ENCODE measurements at regions not wholly inside any gene's neighbourhood (a gene's known extent, or its start where the extent isn't known, plus 50 kb on each side); places are given as distances from the start of the nearest gene placed in this dataset.
"Not testable (repeated sequence)": the region's sequence is repeated elsewhere in the genome, so short reads cannot be mapped to it uniquely, and the experiment has no call there.

GRCh38 chrX:148080593-148080992 is 99.5 kb downstream of the FMR1NB start:
- no peak for DNase-seq (ENCODE audit: low spot score)

DNA sequence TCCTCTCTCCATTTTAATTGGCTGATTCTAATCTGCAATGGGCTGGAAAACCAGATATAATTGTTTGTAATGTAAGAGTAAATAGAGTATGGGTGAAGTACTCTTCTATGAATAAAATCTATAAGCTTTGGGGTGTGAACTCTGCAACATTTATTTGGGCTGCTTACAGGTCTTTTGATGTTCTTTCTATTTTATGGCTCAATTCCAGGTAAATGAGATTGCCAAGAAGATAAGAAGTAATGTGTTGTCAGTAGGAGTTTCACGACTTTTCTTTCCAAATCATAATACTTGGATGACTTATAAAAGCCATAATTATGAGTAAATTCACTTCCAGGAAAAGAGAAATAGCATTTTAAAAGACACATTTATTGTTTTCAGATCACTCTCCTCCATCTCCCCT is 103.5 kb downstream of the FMR1NB start:
- no peak for DNase-seq (ENCODE audit: low spot score)

DNA sequence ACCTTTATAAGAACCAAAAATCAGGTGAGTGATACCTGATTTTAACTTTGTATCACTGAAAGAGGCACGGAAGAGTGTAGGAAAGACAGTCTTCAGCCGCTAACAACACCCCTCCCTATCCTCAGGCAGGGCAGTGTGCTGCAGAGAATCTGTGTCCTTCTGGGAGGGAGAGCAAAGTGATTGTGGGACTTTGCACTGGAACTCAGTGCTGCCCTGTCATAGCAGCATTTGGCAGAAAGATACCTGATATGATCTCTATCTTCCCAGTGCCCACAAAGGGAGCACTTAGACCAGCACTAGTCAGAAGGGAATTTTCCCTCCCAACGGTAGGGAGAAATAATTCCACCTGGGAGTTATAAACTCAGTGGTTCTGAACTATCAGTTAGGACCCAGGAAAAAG is 139.0 kb downstream of the FMR1NB start:
- DNase-seq (ENCODE audit: low spot score), result no peak

DNA sequence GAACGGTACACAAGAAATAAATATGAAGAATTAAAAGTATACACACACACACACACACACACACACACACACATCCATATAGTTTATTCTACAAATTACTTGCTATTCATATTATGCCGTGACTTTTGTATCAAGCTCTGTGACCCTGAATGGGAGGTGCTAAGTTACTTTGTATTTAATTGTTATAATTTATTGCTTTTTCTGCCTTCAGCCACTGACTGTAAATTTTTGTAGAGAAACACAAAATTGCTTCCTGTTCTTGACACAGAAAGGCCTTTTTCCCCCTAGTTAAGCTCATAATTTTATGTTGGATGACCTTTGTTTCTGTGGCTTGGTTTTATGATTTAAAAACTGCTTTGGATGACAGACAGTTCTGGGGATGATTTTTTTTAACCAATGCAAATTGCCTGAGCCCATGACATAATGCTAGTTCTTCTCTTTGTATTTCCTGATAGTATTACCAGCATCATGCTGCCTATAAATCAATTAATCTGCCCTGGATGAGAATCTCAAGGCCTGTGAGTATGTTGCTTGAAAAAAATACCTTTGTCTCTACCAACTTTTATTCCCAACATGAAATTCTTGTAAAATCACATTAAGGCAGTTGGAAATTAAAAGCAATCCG is 140.0 kb downstream of the FMR1NB start:
- no peak for DNase-seq (ENCODE audit: low spot score)

- DNase-seq (ENCODE audit: low spot score), result not testable (repeated sequence)
Measured at GRCh38 chrX:148128872-148129505, 147.9 kb downstream of the FMR1NB start.

DNA sequence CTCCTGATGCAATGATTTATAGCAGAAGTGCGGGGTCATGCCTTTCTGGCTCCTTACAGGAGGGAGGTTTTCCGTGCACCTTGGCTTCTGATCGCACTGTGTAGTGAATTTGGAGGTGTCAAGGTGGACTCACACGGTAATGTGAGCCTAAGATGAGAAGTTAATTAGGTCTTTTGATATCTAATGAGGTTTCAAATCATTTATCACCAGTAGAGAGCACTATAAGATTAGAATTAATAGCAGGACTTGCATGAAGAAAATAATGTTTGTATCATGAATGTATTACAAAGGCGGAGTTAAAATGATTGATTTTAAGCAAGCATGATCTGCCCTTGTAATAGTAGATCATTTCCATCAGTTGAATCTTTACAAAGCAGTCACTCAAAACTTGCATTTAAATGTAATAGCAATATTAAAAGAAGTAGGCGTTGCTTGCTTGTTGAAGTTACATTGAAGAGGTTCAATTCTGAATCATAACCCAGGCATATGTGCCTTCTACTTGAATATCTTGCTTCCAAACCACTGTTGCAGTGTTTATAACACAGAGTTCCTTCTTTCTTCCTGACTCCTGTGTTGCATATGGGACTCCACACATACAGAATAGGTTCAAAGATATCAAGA is 152.1 kb downstream of the FMR1NB start:
- DNase-seq (ENCODE audit: low spot score), result peak; percentile 44

DNA sequence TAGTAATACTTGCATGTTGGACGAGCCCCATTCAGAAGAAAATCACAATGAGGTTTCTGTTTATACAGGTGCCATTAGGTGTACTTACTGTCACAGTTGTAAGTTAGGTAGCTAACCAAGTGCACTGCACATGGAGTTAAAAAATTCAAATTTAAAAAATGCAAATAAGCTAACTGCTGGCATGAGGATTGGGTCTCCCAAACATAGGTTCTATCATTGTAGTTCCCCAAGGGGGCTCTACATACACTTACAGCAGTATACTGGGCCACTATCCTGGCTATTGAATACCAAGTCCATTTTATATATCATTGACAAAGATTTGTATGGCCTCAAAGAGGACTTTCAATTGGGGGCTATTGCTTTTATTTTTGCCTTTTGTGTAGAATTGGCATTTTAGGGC is 153.4 kb downstream of the FMR1NB start:
- DNase-seq (ENCODE audit: low spot score), result no peak

GRCh38 chrX:148135738-148136137 is 154.6 kb downstream of the FMR1NB start:
- peak; percentile 1 for DNase-seq (ENCODE audit: low spot score)

DNA sequence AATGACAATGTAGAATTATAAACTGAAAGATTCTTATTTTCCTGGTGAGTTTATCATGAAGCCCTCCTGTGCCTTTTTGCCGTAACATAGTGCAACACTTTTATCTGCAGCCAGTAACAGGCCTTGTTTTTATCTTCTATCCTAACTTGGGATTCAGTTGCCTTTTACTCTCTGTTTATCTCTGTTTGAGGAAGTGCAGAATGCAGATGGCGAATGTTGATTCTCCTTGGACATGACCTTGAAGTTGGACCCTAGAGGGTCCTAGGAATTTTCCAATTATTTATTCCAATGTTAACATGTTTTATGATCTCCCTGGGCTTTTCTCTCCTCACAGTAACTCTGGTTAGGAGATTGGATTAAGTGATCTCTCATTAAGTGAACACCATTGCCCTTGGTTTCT is 165.0 kb downstream of the FMR1NB start:
- DNase-seq (ENCODE audit: low spot score), result no peak

GRCh38 chrX:148156986-148157385 is 175.8 kb downstream of the FMR1NB start:
- no peak for DNase-seq (ENCODE audit: low spot score)

GRCh38 chrX:148159796-148160195 is 178.7 kb downstream of the FMR1NB start:
- DNase-seq (ENCODE audit: low spot score), result no peak

DNA sequence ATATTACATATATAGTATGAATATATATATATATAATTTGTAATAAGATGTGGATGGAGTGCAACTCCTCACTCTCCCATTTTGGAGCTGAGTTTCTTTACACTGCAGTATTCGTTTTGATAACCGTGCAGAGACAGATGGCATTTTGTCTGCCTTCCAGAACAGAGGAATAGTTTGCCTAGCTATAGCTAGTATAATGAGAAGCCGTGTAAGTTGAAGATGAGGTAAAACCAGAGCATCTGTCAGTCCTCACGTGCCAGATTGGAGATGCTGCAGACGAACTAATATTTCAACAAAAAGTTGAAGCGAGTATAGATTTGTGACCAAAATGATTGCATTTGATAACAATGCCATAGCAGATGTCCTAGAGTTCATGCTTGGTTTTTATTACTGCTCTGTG is 180.6 kb downstream of the FMR1NB start:
- no peak for DNase-seq (ENCODE audit: low spot score)

DNA sequence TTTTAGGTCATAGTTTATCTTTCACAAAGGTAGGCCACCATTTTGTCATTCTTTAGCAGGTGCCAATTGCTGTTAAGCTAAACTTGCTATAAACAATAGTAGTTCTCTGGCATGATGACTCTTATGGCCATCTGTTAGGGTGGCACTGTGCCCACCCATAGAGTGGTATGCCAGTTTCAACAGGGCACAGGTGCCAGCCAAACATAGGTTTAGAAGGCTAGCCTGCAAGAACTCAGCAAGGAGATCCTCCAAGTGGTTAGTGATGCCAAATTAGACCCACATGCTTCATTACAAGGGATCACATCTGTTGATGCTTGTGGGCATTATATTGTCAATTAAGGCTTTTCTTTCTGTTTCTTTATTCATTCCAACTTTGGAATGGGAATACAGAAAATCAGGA is 204.5 kb downstream of the FMR1NB start:
- DNase-seq (ENCODE audit: low spot score), result no peak

- DNase-seq (ENCODE audit: low spot score), result no peak
Measured at GRCh38 chrX:148192547-148192946, 211.4 kb downstream of the FMR1NB start.

- DNase-seq (ENCODE audit: low spot score), result no peak
Measured at GRCh38 chrX:148193759-148194158, 212.6 kb downstream of the FMR1NB start.

- DNase-seq (ENCODE audit: low spot score), result no peak
Measured at GRCh38 chrX:148203531-148203930, 222.4 kb downstream of the FMR1NB start.

GRCh38 chrX:148204195-148204594 is 223.1 kb downstream of the FMR1NB start:
- no peak for DNase-seq (ENCODE audit: low spot score)

DNA sequence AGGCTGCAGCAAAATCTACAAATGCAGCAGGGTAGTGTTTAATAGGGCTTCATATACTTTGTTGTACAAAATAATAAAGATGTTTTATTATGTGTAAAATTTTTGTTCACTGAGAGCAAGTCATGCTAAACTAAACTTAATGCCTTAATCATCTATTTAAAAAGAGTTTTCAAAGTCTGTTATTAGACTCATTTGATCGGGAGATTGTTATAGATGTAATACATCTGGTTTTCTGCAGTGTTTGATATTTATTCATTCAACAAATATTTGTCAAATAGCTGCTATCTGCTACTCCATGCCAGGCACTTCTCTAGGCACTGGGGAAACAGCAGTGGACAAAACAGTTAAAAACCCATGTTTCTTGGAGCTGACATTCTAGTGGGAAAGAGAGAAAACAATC is 233.6 kb downstream of the FMR1NB start:
- no peak for DNase-seq (ENCODE audit: low spot score)

GRCh38 chrX:148215726-148216125 is 234.6 kb downstream of the FMR1NB start:
- no peak for DNase-seq (ENCODE audit: low spot score)

GRCh38 chrX:148223361-148223760 is 242.2 kb downstream of the FMR1NB start:
- no peak for DNase-seq (ENCODE audit: low spot score)

GRCh38 chrX:148228521-148228920 is 247.4 kb downstream of the FMR1NB start:
- DNase-seq (ENCODE audit: low spot score), result no peak

GRCh38 chrX:148229801-148230303 is 248.7 kb downstream of the FMR1NB start:
- DNase-seq (ENCODE audit: low spot score), result no peak

GRCh38 chrX:148259990-148260389 is 240.4 kb upstream of the AFF2 start:
- no peak for DNase-seq (ENCODE audit: low spot score)

GRCh38 chrX:148265829-148266228 is 234.6 kb upstream of the AFF2 start:
- DNase-seq (ENCODE audit: low spot score), result no peak

Data from RKO (cell line).